HEK293T (cell line): ENCODE measurements at regions not wholly inside any gene's neighbourhood (a gene's known extent, or its start where the extent isn't known, plus 50 kb on each side); places are given as distances from the start of the nearest gene placed in this dataset.

Experiments used
- ARNT ChIP-seq: fragments of 450-650 bp; IDR thresholded peaks from 2 replicates; pipeline ENCODE4 v1.6.1; 2017; ENCODE audit warnings: mild to moderate bottlenecking
- BHLHE40 ChIP-seq: fragments of 450-650 bp; IDR thresholded peaks from 2 replicates; pipeline ENCODE4 v1.6.1; 2016; ENCODE audit warnings: mild to moderate bottlenecking, moderate library complexity, borderline replicate concordance
- ELF4 ChIP-seq: fragments of 450-650 bp; IDR thresholded peaks from 2 replicates; pipeline ENCODE4 v1.6.1; 2017; ENCODE audit warnings: antibody characterized with exemption
- FOXA1 ChIP-seq: fragments of 450-650 bp; IDR thresholded peaks from 2 replicates; pipeline ENCODE4 v1.6.1; 2016; ENCODE audit warnings: mild to moderate bottlenecking
- FOXK2 ChIP-seq: fragments of 450-650 bp; IDR thresholded peaks from 2 replicates; pipeline ENCODE4 v1.6.1; 2016; ENCODE audit warnings: mild to moderate bottlenecking
- FOXM1 ChIP-seq: fragments of 450-650 bp; IDR thresholded peaks from 2 replicates; pipeline ENCODE4 v1.6.1; 2017; ENCODE audit warnings: mild to moderate bottlenecking, borderline replicate concordance
- HDGF ChIP-seq: fragments of 450-650 bp; IDR thresholded peaks from 2 replicates; pipeline ENCODE4 v1.6.1; 2017; ENCODE audit warnings: antibody characterized with exemption, borderline replicate concordance
- NFRKB ChIP-seq: fragments of 450-650 bp; IDR thresholded peaks from 2 replicates; pipeline ENCODE4 v1.6.1; 2016; ENCODE audit warnings: mild to moderate bottlenecking, moderate library complexity
- SP1 ChIP-seq: fragments of 450-650 bp; IDR thresholded peaks from 2 replicates; pipeline ENCODE4 v1.6.1; 2017
- SUZ12 ChIP-seq: fragments of 450-650 bp; IDR thresholded peaks from 2 replicates; pipeline ENCODE4 v1.6.1; 2016; ENCODE audit warnings: mild to moderate bottlenecking
- ZNF384 ChIP-seq: fragments of 450-650 bp; IDR thresholded peaks from 2 replicates; pipeline ENCODE4 v1.6.1; 2016
- TF ChIP-seq, protein P1 (sequence below): fragments of 450-650 bp; IDR thresholded peaks from 2 replicates; pipeline ENCODE4 v1.6.1; 2016

DNA sequence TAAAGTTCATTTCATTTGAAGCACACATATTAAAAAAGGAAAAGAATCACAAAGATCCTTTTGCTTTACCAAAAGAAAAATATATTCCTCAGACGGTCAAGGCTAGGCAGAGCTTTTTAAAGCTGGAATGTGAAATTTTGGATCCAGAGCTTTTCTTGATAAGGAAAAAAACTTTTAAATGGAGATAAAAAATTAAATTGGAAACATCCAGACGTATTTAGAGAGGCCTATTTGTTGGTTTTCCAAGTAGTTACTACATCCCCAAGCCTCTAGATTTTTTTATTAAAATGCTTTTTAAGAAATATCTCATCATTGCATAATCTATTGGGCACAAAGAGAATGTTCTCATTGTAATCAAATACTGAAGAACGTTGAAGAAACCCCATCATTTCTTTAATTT, 385.7 kb upstream of the CITED2 start:
- TF ChIP-seq, protein P1, sequence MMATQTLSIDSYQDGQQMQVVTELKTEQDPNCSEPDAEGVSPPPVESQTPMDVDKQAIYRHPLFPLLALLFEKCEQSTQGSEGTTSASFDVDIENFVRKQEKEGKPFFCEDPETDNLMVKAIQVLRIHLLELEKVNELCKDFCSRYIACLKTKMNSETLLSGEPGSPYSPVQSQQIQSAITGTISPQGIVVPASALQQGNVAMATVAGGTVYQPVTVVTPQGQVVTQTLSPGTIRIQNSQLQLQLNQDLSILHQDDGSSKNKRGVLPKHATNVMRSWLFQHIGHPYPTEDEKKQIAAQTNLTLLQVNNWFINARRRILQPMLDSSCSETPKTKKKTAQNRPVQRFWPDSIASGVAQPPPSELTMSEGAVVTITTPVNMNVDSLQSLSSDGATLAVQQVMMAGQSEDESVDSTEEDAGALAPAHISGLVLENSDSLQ = no peak
- no peak for TF ChIP-seq SP1
- no peak for TF ChIP-seq SUZ12
- no peak for TF ChIP-seq FOXM1
- TF ChIP-seq ARNT = no peak
- no peak for TF ChIP-seq FOXA1
- TF ChIP-seq ELF4 = no peak
- no peak for TF ChIP-seq ZNF384
- no peak for TF ChIP-seq BHLHE40
- no peak for TF ChIP-seq FOXK2
- no peak for TF ChIP-seq NFRKB
- no peak for TF ChIP-seq HDGF
